HG03103 (cell line): ENCODE measurements at regions not wholly inside any gene's neighbourhood (a gene's known extent, or its start where the extent isn't known, plus 50 kb on each side); places are given as distances from the start of the nearest gene placed in this dataset.

ENCODE experiments used
- ATAC-seq: cut with Tn5 transposase; IDR thresholded peaks from one replicate; pipeline ENCODE4 v1.9.1; 2021; ENCODE audit warnings: low read depth; ENCODE audit not compliant: unreplicated experiment

DNA sequence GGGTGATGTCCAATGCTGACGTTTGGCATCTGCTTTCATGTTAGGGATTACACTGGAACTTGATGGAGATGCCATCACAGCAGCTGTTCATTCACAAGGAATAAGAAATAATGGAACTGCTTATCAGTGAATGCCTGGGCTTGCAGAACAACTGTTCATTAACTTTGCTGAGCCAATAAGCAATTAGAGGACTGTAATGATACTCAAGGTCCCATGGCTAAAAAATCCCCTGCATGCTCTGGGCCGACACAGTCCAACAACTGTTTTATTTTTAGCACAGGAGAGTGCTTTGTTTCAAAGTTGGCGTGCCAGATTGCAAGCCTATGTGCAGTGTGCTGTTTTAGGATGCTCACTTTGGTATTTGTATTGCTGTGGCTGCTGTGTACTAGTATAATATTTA is 408.0 kb upstream of the RGPD4 start:
- ATAC-seq: no peak

DNA sequence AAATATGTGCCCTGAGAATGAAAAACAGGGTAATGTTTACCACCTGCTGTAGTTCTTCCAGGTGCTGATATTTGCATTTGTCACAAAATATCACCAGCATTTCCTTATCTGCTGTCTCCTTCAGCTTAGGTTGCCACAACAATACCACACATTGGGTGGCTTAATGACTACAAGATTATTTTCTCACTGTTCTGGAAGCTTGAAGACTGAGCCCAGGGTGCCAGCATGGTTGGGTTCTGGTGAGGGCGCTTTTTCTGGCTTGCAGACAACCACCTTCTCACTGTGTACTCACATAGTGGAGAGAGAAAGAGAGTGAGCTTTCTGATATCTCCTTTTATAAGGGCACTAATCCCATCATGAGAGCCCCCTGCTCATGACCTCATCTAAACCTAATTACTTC is 407.5 kb upstream of the RGPD4 start:
- ATAC-seq: no peak

DNA sequence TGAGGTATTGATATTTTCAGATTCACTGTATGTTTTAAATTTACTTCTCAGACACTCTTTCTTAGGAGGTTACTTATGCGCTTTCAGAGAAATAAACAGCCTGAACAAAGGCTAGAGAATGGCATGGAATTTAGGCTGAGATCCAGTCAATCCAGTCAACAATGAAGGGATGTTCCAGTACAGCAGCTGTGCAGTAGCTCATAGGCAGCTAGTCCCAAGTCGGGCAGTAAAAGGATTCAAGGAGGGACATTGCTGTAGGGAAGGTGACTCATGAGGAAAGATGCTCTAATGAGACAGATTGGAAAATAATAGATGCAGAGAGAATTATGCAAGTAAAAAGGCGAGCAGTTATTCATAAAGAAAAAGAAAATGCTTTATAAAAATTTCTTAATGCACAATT is 397.9 kb upstream of the RGPD4 start:
- ATAC-seq: no peak

DNA sequence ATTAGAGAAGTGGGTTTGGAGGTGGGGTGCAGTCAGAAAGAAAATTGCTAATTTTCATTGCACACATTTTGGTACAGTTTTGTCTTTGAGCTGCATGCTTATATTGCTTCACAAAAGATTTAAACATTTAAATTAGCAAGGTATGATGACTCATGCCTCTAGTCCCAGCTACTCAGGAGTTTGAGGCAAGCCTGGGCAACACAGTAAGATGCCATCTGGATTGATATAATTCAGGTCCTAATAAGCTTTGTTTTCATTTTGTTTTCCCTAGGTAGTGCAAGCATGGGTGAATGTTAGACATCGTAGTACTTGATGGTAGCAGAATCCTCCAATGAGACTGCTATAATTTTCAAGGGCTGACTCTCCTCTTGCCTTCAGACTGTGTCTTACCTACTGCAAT is 396.7 kb upstream of the RGPD4 start:
- ATAC-seq: no peak

DNA sequence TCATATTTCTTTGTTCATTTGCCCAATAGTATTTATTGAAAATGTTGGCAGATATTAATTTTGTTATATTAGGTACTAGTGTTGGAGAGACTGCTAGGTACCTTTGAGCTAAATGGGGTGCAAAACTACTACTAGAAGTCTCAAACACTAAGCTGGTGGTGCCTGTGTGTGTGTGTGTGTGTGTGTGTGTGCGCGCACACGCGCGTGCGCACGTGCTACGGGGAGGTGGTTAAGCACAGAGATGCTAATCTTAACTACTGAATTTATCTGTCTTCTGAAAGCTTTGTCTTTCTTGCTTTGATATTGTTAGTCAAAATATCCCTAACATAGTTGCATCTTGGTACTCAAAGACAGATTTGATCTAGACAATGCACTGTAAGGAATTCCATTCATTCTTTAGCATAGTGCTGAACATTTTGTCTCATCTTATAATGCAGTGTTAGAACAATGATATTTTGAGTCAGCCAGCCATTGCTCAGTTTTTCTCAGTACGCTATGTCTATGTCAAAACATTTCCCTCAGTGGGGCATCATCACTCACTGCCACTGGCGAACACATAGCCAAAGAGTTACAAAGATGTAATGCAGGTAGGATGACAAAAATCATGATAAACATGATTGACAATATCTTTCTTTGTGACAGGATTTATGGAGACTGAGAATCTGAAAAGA is 396.0 kb upstream of the RGPD4 start:
- no peak for ATAC-seq

DNA sequence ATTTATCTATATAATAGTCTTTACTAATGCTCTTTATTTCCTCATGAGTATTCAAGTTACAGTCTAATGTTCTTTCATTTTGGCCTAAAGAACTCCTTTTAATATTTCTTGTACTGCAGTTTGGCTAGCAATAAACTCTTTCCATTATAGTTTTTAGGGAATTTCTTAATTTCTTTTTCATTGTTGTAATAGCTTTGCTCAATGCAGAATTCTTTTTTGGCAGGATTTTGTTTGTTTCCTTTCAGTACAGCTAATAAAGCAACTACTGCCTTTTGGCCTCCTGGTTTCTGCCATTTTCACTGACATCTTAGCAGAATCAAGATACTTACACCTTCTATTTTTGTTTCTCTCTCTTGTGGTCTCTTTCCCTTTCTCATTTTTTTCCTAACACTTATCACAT is 390.4 kb upstream of the RGPD4 start:
- ATAC-seq: no peak

DNA sequence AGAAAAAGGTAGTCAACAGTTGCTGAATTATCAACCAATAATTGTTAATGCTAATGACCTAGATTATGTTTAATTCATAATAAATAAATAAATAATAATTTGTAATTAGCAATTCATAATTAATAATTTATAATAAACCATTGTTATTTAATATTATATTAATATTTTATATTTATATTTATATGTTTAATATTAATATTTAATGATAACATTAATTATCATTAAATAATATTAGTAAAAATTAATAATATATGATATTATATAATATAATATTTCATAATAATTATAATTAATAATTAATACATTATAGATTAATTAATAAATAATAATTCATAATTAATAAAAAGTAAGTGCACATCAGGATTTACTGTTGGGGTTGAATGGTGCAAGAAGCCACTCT is 389.4 kb upstream of the RGPD4 start:
- no peak for ATAC-seq

DNA sequence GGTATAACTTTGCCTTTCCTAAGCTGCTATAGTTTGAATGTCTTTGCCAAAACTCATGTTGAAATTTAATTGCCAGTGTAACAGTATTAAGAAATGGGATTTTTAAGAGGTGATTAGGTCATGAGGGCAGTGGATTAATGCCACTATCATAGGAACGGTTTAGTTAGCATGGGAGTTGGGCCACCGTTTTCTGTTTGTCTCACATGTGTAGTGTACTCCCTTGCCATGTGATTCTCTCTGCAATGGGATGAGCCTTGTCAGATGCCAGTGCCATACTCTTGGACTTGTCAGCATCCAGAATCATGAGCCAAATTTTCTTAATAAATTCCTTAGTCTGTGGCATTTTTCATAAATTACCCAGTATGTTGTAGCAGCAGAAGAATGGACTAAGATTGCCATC is 388.9 kb upstream of the RGPD4 start:
- no peak for ATAC-seq

DNA sequence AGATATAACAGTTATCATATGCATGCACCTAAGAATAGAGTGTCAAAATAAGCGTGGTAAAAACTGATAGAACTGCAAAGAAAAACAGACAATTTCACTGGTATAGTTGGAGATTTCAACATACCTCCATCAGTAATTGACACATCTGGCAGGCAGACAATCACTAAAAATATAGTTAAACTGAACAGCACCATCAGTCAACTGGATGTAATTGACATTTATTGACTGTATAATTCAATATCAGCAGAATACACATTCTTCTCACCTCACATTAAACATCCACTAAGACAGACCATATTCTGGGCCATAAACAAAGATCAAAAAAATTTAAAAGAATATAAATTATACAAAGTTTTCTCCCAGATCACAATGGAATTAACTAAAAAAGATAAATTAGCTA is 378.5 kb upstream of the RGPD4 start:
- no peak for ATAC-seq

DNA sequence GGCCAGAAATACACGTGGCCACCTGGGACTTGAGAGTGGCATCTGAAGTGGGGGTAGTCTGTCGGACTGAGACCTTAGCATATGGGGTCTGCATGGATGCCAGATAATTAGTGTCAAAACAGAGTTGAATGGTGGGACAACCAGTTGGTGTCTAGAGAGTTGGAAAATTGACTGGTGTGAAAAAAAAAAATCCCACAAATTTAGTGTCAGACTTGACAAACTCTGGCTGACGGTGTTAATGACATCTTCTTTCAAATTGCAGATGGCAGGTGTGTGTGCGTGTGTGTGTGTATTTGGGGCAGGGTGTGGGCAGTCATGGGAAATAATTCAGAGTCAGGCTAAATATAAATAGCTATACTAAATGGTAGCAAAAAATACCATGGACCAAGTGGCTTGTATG is 365.4 kb upstream of the RGPD4 start:
- no peak for ATAC-seq

DNA sequence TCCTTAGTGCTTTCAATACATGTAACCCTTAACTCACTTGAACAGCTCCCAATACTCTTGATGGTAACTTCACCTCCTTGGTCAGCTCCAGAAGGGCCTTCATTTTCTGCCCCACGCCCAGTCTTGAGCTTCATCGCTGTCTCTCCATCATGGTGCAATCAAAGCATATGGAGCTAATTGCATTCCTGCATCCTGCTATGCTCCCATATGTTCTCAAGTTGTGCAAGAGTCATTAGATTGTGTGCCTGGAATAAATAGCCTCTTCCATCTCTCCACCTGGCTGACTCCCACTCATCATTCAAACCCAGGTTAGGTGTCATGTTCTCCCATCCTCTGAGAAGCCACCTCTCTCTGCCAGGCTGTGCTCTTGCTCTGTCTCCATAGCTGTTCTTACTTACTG is 364.5 kb upstream of the RGPD4 start:
- no peak for ATAC-seq

DNA sequence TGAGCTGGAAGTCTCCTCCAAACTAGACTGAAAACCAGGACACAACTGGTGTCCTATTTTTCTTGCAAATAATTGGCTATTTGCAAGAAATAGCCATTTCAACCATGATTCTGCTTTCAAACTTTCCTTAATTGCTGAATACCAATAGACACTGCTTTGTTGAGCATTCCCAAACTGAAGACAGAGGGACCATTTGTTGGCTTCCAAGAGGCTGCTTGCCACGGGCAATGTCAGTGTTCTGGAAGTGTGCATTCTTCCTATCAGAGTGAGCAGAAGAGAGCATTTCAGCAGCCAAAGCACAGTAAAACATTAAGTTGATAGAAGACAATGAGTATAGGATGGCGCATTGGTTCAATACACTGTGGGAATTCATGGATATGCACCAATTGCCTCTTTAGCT is 360.5 kb upstream of the RGPD4 start:
- ATAC-seq: no peak

DNA sequence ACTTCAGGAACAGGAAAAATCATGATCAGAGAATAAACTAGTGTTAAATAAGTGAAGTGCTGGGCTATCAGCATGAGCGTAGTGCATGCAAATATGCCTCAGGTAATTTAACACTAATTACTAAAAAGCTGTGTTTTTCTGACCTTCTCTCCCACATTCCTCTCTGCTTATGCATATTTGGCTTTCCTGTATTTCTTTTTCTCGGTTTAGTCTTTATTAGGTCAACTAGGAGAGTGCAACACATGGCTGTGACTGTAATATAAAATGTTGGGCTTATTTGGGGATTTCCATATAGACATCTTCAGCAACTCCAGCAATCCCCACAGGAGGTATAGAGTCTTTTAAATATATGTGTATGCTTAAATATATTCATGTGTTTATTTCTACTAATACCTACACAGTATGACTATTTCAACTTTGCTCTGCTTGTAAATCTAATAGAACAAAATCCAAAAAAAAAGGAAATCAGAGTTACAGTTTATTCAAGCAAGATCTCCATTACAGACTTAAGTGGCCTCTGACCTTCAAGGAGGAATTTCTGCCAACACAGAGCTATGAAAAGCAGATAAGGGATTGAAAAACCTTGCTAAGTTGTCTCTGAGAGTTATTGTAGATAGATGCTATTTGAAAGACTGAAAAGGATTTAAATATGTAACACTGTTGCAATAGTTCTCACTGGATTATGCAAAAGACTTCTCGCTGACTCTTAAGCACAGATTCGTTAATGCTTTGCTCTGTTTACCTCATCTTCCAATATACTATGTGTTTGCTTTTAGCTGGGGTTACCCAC is 359.5 kb upstream of the RGPD4 start:
- no peak for ATAC-seq

DNA sequence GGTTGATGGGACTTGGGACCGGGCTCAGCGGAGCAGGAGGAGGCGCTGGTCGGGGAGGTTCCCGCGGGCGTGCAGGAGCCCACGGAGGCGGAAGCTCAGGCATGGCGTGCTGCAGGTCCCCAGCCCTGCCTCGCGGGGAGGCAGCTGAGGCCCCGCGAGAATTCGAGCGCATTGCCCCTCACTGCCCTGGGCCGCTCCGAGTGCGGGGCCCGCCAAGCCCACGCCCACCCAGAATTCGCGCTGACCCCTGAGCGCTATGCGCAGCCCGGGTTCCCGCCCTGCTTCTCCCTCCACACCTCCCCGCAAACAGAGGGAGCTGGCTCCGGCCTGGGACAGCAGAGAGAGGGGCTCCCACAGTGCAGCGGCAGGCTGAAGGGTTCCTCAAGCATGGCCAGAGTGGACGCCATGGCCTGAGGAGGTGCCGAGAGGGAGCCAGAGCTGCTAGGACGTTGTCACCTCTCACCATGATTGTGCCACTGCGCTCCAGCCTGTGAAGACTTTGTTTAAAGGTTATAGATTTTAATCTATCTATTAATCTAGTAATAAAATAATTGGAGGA is 357.2 kb upstream of the RGPD4 start:
- no peak for ATAC-seq

DNA sequence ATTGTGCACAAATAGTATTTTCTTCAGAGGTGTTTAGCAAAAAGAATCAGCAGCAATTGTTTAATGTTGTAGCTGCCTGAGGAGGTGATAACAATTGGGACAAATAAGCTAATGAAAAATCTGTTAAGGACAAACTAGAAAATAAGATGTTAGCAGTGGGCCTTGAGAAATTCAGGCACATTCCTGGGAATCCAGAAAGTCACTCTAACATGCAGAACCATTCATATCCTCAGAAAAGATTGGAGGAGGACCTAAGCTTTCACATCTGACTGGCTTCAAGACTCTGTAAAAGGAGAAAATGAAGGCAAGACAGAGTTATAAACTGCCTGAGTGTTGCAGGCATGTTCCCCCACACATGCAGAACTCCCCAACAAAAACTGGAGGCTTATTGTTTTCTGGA is 353.5 kb upstream of the RGPD4 start:
- no peak for ATAC-seq

DNA sequence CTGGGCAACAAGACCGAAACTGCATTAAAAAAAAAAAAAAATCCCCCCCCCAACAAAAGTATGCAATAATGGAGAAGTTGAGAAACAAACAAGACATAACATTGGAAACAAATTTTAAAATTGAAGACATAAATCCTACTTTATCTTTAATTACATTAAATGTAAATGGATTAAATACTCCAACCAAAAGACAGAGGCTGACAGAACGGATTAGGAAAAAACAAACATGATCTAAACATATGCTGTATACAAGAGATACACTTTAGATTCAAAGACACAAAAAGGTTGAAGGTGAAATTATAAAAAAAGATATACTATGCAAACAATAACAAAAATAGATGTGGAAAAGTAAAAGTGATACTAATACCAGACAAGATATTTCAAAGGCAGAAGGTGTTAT is 350.8 kb upstream of the RGPD4 start:
- ATAC-seq: no peak

DNA sequence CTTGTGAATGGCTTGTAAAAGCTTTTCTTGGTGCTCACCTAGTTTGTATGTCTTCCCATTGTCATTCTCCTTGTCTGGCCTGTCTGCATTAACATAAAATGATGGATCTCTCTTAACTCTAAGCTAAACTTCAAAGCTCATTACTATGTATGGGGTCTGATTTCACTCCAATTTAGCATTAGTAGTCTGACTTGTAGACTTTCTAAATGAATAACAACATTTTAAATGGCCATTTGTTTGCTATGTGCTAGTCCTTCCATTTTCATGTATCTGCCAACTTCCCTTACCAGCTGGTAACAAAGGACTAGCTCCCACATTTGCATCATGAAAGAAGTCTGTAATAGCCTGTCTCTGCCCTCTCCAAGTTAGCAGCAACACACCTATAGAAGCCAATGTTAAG is 324.2 kb upstream of the RGPD4 start:
- ATAC-seq: no peak

DNA sequence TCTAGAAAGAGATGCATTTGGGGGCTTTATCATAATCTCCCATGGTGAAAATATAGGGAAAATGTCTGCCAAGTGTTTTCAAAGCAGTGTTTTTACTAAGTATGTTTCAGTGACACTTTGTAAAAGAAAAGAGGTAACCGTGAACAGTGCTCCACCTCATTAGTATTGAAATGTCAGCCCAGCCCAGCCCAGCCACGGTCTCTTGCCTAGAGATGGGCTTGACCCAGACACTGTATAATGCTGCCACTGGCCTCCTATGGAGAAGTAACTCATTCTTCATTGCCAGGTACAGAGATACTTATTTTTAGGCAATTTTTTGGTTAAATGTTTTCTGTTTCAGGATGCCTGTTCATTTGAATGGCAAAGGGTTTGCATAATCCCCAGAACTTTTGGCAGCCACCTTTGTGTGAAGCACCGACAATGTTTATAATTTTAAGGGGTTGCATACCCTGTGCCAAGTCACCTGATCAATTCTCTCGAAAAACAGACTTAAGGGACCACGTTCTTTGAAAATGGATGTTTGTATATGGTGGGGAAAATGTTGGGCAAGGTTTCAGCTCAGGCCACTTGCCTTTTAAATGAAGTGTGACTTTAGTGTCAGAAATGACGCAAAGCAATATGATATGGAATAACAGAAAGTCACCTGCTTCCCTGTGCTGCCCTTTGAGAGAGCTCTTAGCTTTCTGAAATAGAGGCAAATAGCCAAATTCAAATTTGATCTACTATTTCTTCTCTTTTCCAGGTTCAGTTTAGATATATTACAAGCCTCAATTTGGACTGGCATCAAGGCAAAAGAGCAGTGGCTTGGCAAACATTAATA is 314.5 kb upstream of the RGPD4 start:
- no peak for ATAC-seq

DNA sequence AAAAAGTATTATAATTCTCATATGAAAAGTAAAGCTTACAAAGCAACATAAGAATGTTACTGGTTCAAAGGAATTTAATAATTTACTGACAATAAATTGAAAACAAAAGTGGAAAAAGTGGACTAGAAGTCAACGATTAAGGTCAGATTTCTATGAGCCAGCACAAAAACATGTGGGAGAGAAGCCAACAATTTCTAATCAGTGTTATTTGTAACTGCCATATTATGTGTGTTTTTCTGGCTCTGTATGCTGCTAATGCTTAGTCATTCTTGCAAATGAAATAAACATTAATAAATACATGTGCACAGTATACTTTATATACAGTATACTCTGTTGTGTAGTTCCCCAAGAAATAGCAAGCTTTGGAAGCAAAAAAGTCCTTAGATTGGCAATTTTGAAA is 301.3 kb upstream of the RGPD4 start:
- ATAC-seq: no peak

DNA sequence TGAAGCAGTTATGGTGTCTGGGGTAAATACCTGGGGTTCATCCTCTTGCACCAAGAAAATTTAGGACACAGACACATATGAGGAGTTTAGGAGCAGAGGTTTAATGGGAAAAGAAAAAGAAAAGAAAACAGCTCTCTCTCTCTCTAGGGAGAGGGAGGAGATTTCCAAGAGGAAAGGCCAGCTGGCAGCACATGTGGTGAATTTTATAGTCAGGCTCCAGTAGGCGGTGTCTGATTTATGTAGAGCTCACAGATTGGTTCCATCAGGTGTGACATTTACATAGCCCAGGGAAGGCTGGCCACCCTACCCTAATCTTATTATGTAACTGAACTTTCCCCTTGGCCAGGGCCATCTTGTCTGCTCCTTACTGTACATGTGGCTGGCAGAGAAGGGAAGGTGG is 297.5 kb upstream of the RGPD4 start:
- no peak for ATAC-seq

DNA sequence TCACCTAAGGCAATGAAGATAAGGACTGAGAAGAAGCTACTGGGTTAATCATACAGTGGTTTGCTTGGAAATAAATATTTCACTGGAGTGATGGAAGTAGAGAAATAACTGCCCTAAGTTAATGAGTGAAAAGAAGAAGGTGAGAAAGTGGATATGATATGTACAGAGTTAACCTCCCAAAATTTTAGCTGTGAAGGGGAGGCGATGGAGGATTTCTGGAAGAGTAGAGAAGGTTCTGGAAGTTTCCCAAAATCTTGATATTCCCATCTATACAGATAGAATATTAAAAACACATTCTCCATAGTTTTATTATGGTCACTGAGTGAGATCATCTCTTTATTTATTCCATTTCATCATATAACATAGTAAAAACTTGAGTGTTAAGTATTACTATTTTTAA is 296.6 kb upstream of the RGPD4 start:
- no peak for ATAC-seq
